GM21717 (cell line): ENCODE measurements at regions not wholly inside any gene's neighbourhood (a gene's known extent, or its start where the extent isn't known, plus 50 kb on each side); places are given as distances from the start of the nearest gene placed in this dataset.
"Not testable (repeated sequence)": the region's sequence is repeated elsewhere in the genome, so short reads cannot be mapped to it uniquely, and the experiment has no call there.

Experiments used
- ATAC-seq: cut with Tn5 transposase; IDR thresholded peaks from one replicate; pipeline ENCODE4 v1.9.1; 2021; ENCODE audit warnings: mild to moderate bottlenecking, moderate library complexity; ENCODE audit not compliant: unreplicated experiment

DNA sequence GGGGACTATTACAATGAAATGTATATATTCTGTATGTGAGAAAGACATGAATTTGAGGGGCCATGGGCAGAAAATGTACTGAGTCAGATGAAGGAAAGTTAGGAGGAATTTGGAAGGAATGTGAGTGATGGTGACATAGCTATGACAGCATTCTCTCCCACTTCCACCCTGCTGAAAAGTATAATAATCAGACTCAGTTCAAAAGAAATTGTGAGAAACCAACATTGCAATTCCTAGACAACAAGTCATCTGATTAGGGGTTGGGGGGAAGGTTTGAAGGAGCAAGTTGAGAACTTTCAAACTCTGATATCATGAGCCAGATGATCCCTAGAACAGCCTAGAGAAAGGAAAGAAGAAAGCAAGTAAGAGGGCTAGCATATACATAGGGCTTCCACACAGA is 370.6 kb downstream of the DMRTA1 start:
- no peak for ATAC-seq

DNA sequence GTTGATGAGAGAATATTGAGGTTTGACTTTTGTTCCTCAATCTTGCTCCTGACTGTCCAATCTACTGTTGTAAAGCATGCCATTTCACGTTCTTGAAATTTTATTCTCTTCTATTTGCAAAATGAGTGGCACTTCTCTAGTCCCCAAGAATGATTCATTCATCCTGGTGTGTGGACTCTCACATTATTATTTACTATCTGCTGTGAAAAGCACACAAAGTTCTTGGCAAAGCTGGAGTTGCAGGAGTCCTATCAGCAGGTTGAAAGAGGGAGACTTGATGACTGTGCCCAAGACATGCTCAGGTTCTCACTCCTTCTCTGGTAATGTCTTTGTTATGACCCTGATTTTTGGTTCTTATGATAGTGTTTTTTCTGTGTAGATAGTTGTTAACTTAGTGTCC is 382.6 kb downstream of the DMRTA1 start:
- ATAC-seq = no peak

DNA sequence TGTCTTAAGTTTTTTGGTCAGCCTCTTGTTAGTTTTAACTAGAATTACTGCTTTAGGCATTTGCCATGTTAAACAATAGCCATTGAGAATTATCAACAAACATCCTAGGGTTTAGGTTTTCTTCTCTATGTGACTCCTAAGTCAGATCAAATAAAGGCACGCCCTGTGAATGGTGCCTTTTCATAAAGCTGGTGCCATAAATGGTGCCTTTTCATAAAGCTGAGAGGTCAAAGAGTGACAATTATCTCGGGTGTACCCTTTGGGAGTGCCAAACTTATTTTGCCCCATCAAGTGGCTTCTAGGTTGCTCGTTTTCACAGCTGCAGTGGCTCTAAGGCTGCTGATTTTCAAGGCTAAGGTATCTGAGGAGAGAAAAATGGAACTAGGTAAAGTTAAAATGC is 391.6 kb downstream of the DMRTA1 start:
- no peak for ATAC-seq

DNA sequence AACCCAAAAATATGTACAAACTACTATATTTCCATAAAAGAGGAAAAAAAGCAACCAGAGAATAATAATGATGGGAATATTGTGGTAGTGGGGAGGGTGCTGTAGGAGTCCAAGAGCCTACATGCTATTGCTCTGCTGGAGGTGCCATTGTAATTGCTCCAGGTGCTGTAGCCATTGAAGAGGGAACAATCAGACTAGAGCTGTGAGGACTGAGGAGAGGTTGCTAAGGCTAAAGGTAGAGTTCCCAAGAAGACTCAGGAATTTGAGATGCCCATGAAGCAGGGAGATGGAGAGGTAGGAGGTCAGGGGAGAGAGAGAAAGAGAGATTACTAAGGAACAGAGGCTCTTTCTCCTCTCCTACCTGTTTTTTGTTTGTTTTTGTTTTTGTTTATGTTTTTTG is 394.0 kb downstream of the DMRTA1 start:
- no peak for ATAC-seq

DNA sequence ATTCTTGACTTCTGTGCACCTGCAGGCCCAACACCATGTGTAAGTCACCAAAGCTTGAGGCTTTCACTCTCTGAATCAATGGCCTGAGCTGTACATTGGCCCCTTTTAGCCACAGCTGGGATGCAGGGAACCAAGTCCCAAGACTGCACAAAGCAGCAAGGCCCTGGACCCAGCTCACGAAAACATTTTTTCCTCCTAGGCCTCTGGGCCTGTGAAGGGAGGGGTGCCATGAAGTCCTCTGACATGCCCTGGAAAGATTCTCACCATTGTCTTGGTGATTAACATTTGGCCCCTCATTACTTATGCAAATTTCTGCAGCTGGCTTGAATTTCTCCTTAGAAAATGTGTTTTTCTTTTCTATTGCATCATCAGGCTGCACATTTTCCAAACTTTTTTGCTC is 398.6 kb downstream of the DMRTA1 start:
- not testable (repeated sequence) for ATAC-seq

DNA sequence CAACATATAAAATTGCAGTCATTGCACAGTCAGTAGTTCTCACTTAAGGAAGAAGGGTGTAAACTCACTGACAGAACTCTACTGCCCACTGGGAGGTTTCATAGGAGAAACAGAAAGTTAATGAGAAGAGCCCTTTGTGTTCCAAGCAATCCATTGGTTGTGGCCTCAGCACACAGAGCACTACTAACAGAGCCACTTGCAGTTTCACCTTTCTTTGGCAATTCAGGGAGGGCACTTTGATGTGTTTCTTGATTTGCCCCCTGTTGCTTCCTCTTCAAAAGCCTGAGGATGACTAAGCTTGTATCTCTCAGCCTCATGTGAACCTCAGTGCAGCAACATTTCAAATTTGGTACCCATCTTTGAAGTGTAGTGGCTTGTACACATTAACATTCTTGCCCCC is 409.4 kb downstream of the DMRTA1 start:
- ATAC-seq = no peak

DNA sequence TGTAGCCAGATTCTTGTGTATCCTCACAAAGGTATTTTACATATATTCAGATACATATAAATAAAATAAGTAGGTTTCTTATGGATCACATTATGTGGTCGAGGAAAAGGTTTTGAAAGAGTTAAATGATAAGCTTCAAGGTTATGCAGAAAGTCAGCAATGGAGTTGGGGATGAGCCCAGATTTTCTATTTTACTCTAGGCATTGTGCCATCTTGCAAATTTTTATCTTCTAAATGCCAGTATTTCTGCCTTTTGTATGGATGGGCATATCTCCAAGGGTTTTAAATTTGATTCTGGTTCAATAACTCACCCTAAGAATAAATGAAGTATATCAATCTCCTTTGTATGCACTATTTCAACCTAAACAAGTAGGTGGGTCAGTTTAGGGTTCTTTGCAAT is 410.7 kb downstream of the DMRTA1 start:
- no peak for ATAC-seq

DNA sequence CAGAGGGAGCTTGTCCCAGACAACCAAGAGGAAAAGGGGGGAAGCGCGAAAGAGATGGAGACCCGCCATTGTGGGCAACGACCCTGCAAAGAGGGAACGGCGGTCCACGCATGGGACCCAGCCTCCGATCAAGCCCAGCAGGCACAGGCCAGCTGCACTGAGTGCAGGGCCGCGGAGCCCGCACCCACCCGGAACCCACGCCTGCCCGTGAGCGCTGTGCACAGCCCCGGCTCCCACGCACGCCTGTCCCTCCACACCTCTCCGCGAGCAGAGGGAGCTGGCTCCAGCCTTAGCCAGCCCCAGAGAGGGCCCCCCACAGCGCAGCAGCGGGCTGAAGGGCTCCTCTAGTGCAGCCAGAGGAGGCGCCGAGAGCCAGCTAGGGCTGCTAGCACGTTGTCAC is 416.5 kb downstream of the DMRTA1 start:
- ATAC-seq = no peak

DNA sequence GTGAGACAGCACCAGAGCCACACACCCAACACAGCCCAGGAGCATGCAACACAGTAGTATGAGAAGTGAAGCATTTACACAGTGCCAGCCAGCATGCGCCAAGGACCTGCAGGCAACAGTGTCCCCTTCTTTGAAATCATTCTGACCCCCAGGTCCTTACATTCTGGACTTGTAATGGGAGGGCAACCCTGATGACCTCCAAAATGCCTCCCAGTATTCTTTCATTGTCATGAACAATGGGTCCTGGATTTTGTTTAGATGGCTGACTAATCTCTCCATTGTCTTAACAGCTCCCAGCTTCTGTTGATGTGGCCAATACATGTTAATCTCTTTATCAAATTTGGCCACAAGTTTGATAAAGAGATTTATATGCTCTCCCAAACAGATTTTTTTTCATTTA is 417.1 kb downstream of the DMRTA1 start:
- ATAC-seq = no peak

DNA sequence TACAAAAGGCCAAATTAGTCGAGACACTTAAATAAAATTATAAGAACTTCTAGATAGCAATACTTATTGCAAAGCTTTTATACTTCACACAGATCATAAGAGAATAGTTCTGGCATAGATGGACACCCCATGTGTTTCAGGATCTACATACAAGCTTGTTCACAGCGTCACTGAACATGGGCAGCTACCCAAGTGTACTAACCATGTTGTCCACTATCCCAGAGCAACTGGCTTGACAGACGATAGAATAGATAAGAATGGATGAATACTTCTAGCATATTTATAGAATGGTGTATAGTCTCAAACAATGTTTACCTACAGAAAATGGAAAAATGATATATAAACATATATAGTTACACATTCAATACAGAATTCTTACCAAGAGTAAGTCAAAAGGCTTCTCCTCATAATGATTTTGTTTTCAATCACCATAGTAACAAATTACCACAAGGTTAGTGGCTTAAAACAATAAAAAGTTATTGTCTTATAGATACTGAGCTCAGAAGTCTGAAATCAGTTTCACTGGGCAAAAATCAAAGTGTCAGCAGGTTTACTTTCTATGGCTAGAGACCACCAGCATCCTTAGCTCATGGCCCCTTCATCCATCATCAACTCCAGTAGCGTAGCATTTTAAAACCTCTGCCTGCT is 446.7 kb downstream of the DMRTA1 start:
- no peak for ATAC-seq

DNA sequence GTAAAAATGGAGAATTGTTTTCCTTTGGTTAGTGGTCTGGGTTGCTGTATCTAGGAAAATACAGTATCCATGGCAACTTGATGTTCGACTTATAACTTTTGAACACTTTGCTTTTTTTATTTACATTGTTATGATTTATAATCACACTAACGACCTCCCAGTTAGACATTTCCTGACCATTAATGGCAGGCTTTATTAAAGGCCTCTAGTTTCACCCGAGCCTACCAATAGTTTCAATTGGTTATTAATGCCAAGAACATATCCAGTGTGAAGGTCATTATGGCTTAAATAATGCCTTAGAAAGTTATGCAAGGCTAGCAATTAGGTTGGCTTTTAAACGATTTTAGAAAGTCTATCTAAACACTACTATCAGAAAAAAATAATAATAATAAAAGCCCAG is 452.0 kb downstream of the DMRTA1 start:
- no peak for ATAC-seq

DNA sequence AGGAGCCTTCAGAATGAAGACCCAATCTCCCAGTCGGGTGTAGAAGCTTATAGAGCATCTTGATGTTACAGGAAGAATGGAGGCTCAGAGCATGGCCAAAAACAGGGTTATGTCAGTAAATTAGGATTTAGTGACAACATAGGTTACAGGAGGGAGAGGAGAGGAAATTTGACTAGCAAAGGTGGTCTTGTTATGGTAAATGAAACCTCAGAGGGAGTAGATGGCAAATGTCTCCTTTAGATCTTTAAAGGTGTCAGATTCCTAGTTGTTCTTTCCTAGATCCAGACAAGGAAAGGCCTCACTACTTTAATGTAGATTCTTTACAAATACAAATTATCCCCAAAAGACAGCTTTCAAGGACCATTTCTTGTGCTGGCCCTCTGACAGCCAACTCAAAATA is 465.0 kb downstream of the DMRTA1 start:
- ATAC-seq = no peak

DNA sequence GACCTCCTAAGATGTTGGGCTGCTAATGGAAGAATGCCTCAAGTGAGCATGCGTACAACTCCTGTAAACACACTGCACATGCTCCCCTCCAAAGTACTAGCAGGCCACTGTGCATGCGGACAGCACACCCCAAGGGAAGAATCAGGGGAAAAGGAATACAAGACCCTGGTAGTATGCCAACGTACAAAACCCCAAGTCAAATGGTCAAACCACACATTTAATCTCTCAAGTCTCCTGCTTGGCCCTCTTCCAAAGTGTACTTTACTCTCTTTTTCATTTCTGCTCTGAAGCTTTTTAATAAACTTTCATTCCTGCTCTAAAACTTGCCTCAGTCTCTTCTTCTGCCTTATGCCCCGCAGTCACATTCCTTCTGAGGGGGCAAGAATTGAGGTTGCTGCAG is 466.4 kb downstream of the DMRTA1 start:
- no peak for ATAC-seq

DNA sequence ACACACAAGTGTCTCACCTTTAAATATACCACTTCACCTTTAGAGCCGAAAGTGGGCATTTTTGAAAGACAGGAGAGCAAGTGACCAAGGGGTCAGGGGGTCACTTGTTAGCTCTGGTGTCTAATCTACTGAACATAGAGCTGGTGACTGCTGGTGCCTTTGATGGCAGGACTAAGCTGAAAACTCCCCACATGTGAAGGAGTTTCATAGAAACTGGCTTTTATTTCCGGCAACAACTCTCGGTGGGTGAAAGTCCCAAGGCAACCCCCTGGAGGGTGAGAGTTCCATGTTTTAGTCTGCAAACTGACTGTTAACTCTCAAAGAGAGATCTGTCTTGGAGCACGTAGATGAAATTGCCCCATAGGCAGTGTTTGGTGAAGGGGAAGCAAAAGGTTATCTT is 466.9 kb downstream of the DMRTA1 start:
- peak; percentile 87 for ATAC-seq

DNA sequence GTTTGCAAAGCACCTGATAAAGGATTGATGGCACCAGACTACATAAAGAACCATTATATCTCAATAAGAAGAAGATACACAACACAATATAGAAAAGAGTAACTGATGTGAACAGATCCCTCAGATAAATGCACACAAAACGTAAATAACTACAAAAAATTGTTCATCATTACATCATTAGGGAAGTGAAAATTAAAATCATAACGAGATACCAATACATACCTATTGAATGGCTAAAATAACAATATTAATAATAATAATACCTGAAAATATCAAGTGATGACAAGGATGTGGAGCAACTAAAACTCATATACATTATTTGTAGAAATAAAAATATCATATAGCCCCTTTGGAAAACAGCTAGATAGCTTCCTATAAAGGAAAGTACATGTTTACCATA is 469.5 kb downstream of the DMRTA1 start:
- no peak for ATAC-seq

DNA sequence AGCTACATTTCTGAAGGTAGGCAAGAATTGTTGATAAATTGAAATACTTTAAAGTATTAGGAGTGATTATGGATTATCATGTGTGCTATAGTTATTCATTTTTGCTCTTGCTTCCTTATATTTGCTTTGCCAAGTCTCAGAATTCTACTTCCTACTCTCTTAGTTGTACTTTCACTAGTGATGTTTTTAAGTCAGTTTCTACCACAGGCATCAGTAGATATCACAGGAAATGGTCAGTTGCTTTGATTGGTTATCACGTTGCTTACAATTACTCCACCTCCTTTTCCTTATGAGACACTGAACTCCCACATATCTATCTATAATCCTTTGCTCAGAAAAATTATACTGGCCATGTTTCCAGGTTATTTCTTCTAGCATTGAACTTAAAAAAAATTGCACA is 472.8 kb downstream of the DMRTA1 start:
- ATAC-seq = no peak

DNA sequence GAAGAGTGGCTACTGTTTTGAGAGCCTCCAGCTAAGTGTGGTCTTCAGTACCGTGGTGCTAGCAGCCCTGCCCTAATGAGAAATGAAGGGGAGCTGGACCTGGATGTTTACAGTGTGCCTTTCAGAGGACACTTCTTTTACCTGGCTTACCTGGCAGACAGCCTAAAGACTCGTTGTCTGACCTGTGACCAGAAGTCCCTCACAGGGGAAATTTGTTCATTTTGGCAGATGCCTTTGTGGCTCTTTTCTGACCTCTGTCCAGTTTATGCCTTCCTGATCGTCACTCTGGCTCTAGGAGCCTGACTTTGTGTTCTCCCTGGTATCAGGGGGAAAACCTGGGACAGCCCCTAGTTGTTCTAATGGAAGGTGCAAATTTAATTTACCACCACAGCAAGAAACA is 475.1 kb downstream of the DMRTA1 start:
- no peak for ATAC-seq

DNA sequence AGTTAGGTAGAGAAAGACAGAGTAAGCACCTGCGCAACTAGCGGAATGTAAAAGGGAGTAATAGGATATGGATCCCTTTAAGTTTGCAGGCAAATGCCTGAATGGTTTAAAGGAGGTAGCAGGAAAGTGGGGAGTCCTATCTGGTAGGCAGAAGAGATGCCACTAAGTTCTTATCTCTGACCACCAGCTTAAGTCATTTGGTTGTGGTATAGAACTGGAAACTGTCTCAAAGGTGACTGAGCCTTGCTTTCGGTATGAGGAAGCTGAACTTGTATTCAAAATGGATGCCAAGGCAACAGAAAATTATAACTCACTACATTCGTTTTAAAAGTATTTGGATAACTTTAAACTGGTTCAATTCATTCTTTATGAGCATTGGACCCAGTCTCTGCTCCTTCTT is 475.6 kb downstream of the DMRTA1 start:
- ATAC-seq = no peak

DNA sequence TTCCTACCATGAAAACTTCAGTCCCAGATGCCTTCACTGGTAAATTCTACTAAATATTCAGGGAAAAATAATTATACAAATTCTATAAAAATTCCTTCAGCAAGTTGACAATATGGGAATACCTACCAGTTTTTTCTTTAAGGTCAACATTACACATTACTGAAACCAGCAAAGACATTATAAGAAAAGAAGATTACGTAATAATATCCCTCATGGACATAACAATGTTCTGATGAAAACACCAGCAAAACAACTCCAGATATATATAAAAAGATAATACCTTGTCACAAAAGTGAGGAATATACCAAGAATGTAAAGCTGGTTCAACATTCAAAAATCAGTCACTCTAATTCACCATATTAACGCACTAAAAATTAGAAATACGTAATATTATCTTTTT is 507.9 kb downstream of the DMRTA1 start:
- no peak for ATAC-seq

DNA sequence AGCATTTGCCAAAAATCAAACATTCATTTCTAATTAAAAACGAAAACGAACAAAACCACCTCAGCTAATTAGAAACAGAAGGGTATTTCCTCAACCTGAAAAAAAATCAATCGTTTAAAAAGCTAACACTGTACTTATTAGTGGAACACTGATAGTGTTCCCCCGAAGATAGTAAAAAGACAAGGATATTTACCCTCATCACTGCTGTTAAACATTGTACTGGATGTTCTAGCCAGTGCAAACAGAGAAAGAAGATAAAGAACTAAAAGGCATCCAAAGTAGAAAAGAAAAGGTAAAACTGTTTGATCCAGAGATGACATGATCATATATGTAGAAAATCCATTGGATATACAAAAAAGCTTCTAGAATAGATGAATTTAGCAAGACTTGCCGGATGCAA is 508.3 kb downstream of the DMRTA1 start:
- ATAC-seq = no peak

DNA sequence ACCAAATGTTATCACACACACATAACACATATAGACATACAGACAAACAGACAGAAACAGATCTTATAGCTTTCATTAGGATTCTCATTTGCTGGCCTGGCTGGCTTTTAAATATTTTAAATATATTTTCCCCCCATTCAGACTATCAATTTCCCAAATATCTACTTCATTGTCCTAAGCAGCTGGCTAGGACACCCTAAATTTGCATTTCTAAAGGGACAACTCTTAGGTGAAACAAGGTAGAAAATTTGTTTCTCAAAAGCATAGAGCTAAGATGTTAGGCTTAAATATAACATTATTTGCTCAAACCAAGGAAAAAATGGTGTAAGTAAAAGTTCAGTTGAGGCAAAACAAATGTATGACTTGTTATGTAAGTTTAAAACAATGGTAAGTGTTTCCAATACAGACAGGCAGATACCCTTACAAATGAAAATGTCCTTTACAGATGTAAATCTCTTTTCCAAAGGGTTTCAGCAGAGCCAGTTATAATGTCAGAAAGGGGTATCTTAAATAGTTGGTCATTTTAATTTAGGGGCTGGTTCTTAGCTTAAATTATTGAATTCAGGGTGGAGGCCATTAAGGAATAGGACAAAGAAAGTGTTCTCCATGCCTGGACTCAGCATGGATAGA is 522.8 kb downstream of the DMRTA1 start:
- no peak for ATAC-seq

DNA sequence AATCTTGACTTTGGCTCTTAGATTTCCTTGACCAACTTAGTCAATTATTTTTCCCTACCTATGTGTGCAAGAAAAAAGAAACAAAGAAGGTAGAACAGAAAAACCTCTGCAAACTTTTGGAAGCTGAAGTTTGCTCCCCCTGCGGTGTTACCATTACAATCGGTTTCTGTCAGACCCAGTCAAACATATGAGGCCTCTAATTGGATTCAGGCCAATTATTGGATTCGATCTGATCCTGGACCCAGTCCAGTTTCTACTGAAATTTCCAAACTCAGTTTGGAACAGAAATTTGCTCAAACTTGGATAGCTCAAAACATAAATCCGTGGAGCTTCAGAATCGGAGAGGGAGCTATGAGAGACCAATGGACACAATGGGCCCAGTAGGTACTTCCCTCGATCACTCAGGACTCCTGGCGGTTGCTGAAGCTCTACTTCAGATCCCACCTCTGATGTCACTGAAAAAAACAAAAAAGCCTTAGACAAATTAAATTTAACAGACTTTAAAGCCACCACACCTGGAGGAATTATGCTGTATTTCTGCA is 523.9 kb downstream of the DMRTA1 start:
- ATAC-seq = no peak

DNA sequence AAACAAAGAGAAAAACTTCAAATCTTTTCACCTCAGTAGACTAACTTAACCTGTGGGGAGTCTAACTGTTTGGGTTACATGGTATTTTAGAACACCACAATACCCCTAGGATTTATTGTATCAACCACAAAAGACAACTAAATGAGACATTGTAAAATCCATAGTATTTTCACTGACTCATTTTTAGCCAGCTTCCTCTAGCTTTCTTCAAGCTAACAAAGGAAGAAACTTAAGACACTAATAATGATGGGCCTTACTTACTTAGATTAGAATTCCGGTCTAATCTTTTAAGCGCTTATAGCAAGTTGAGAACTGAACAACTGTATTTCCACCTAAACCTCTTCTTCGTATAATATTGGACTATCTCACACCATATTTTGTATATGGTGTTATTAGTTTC is 529.3 kb downstream of the DMRTA1 start:
- ATAC-seq = no peak
